GM10266 (cell line): ENCODE measurements at regions not wholly inside any gene's neighbourhood (a gene's known extent, or its start where the extent isn't known, plus 50 kb on each side); places are given as distances from the start of the nearest gene placed in this dataset.

ENCODE experiments used
- DNase-seq: peaks from one replicate; pipeline ENCODE4 v3.0.0; 2012; ENCODE audit errors: extremely low spot score
- TF ChIP-seq, protein P1 (sequence below): IDR thresholded peaks from 2 replicates; pipeline ENCODE4 v1.5.1; 2012; ENCODE audit warnings: mild to moderate bottlenecking, low read depth; ENCODE audit not compliant: control insufficient read depth, insufficient read depth; ENCODE audit errors: missing control alignments

- DNase-seq, result no peak
- TF ChIP-seq, protein P1, sequence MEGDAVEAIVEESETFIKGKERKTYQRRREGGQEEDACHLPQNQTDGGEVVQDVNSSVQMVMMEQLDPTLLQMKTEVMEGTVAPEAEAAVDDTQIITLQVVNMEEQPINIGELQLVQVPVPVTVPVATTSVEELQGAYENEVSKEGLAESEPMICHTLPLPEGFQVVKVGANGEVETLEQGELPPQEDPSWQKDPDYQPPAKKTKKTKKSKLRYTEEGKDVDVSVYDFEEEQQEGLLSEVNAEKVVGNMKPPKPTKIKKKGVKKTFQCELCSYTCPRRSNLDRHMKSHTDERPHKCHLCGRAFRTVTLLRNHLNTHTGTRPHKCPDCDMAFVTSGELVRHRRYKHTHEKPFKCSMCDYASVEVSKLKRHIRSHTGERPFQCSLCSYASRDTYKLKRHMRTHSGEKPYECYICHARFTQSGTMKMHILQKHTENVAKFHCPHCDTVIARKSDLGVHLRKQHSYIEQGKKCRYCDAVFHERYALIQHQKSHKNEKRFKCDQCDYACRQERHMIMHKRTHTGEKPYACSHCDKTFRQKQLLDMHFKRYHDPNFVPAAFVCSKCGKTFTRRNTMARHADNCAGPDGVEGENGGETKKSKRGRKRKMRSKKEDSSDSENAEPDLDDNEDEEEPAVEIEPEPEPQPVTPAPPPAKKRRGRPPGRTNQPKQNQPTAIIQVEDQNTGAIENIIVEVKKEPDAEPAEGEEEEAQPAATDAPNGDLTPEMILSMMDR, result no peak
These were observed 92.8 kb upstream of the PRSS16 start for GRCh38 chr6:27154696-27155095.

- TF ChIP-seq, protein P1, result no peak
- DNase-seq, result no peak
These were observed 90.5 kb upstream of the PRSS16 start for GRCh38 chr6:27156874-27157458.

- peak; percentile 41 for DNase-seq
- TF ChIP-seq, protein P1, result peak; percentile 70
These were observed 89.8 kb upstream of the PRSS16 start for GRCh38 chr6:27157459-27158315.

- DNase-seq, result no peak
- TF ChIP-seq, protein P1, result no peak
These were observed 89.2 kb upstream of the PRSS16 start for GRCh38 chr6:27158316-27158643.

DNA sequence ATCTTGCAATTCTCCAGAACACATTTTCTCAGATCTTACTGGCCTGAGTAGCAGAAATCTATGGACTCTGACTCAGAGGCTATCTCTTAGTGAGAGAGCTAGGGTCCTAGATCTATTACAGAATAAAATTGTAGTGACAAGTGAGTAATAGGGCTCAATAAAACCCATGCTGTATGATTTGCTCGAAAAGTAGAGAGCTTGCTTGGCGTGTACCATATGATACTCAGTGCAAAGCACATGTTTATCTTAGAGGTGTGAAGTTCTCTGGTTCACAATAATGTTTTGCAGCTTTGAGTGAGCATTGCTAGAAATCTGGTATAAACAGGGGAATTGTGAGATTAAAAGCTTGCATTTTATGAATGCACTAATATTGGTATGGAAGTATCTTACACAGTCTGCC, 87.8 kb upstream of the PRSS16 start:
- TF ChIP-seq, protein P1, result no peak

GRCh38 chr6:27161115-27161514, 86.4 kb upstream of the PRSS16 start:
- no peak for DNase-seq
- TF ChIP-seq, protein P1, result no peak

More for the DNA sequence above, 87.8 kb upstream of the PRSS16 start:
- no peak for DNase-seq

DNA sequence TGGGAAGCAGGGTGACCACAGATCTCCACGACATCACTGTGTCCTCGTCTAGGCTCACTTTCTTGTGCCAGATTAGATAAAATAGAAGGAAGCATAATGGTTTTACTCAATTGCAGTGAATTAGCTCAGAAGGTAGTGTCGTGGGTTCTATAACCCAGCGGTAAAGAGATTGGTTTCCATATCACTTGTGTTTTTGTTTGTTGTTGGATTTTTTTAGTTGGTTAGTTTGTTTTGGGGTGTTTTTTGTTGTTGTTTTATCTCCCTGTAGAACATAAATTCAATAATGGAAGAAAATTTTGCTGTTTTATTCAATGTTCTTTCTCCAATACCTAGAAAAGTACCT, 85.9 kb upstream of the PRSS16 start:
- DNase-seq, result no peak
- TF ChIP-seq, protein P1, result no peak
